MM.1S (cell line): ENCODE measurements at regions not wholly inside any gene's neighbourhood (a gene's known extent, or its start where the extent isn't known, plus 50 kb on each side); places are given as distances from the start of the nearest gene placed in this dataset.

Experiments
- EZH2 ChIP-seq: fragments of 300-600 bp; sonication (generic); optimal IDR thresholded peaks from 2 replicates; pipeline ENCODE3; 2017; ENCODE audit warnings: low read depth, mild to moderate bottlenecking, antibody characterized with exemption, low read length, mixed read lengths
- TF ChIP-seq, protein P1 (sequence below): fragments of 300-600 bp; sonication (generic); IDR thresholded peaks from 2 replicates; pipeline ENCODE4 v1.5.1; 2016; ENCODE audit warnings: antibody characterized with exemption, low read length, mixed read lengths

DNA sequence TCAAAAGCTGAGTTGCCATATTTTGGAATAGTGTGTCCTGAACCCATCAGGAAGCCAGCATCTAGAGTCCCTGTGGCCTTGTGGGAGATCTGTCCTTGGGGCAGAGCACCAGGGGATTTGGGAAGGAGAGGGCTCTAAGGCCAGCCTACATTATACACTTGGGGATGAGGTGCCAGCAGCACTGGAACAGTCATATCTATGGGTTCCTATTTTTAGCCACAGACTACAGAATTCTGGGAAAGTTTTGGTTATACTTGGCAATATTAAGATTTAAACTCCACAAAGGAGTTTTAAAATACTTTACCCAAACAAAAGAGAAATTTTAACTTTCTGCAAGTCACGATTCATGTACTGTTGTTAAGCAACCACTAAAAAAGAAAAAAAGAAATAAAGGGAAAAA, 405.7 kb upstream of the MMADHC start:
- TF ChIP-seq, protein P1, sequence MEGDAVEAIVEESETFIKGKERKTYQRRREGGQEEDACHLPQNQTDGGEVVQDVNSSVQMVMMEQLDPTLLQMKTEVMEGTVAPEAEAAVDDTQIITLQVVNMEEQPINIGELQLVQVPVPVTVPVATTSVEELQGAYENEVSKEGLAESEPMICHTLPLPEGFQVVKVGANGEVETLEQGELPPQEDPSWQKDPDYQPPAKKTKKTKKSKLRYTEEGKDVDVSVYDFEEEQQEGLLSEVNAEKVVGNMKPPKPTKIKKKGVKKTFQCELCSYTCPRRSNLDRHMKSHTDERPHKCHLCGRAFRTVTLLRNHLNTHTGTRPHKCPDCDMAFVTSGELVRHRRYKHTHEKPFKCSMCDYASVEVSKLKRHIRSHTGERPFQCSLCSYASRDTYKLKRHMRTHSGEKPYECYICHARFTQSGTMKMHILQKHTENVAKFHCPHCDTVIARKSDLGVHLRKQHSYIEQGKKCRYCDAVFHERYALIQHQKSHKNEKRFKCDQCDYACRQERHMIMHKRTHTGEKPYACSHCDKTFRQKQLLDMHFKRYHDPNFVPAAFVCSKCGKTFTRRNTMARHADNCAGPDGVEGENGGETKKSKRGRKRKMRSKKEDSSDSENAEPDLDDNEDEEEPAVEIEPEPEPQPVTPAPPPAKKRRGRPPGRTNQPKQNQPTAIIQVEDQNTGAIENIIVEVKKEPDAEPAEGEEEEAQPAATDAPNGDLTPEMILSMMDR = no peak
- TF ChIP-seq EZH2 = no peak
